SK-N-SH (cell line): ENCODE measurements at regions not wholly inside any gene's neighbourhood (a gene's known extent, or its start where the extent isn't known, plus 50 kb on each side); places are given as distances from the start of the nearest gene placed in this dataset.
"Not testable (repeated sequence)": the region's sequence is repeated elsewhere in the genome, so short reads cannot be mapped to it uniquely, and the experiment has no call there.

ENCODE experiments used
- CTCF ChIA-PET: fragments of 300-600, 350-600 bp; formaldehyde crosslinking; extraction: SDS; loops from one replicate; lab custom pipeline; 2021; lab: Yijun Ruan, JAX
- POLR2A ChIA-PET: fragments of 350-600 bp; sonication (Branson Sonifier 250); formaldehyde crosslinking; extraction: SDS; loops from one replicate; lab custom pipeline; 2020; ENCODE audit warnings: antibody characterized with exemption, inconsistent platforms; lab: Yijun Ruan, JAX
- DNase-seq: peaks from one replicate; pipeline ENCODE4 v3.0.0; 2012
- H2AFZ ChIP-seq: fragments of 200-600 bp; sonication (generic); 2 replicates; pipeline ENCODE4 v1.8.1; 2016; ENCODE audit warnings: antibody characterized with exemption, mild to moderate bottlenecking, low read depth
- H3F3A ChIP-seq: fragments of 200-600 bp; sonication (generic); replicated peaks from 2 replicates; pipeline ENCODE3; 2016; ENCODE audit warnings: antibody characterized with exemption, mild to moderate bottlenecking; ENCODE audit not compliant: insufficient read depth
- H3K27ac ChIP-seq, 2 experiments: fragments of 200-500 bp in 1 of 2; fragments of 200-600 bp in 1 of 2; sonication (Bioruptor generic) in 1 of 2; sonication (generic), shearing (Covaris generic) in 1 of 2; 2 replicates each; pipeline versions ENCODE4 v1.5.1 to v1.6.1; 2014 to 2016; ENCODE audit warnings: low read depth in 2 of 2, inconsistent platforms in 1 of 2, low read length in 1 of 2, mild to moderate bottlenecking in 1 of 2, mixed read lengths in 1 of 2
- H3K27me3 ChIP-seq: fragments of 200-600 bp; sonication (generic), shearing (Covaris generic); 2 replicates; pipeline ENCODE4 v1.6.1; 2016; ENCODE audit warnings: mixed run types; ENCODE audit not compliant: insufficient read depth
- H3K36me3 ChIP-seq, 2 experiments: fragments of 200-500 bp in 1 of 2; fragments of 200-600 bp in 1 of 2; sonication (Bioruptor generic) in 1 of 2; sonication (generic) in 1 of 2; replicated peaks in 1 of 2; 2 replicates each; pipeline versions ENCODE3 to v1.5.1; 2014 to 2016; ENCODE audit warnings: low read length in 1 of 2, mild to moderate bottlenecking in 1 of 2; ENCODE audit not compliant: insufficient read depth in 2 of 2, control insufficient read depth in 1 of 2
- H3K4me1 ChIP-seq, 2 experiments: fragments of 200-500 bp in 1 of 2; fragments of 200-600 bp in 1 of 2; sonication (Bioruptor generic) in 1 of 2; sonication (generic), shearing (Covaris generic) in 1 of 2; 2 replicates each; pipeline versions ENCODE4 v1.5.1 to v1.6.1; 2014 to 2016; ENCODE audit warnings: low read depth in 1 of 2, low read length in 1 of 2, mixed run types in 1 of 2; ENCODE audit not compliant: insufficient read depth in 2 of 2, control insufficient read depth in 1 of 2
- H3K4me2 ChIP-seq: fragments of 200-600 bp; sonication (generic), shearing (Covaris generic); 2 replicates; pipeline ENCODE4 v1.6.1; 2017; ENCODE audit warnings: mixed run types
- H3K4me3 ChIP-seq, 2 experiments: fragments of 200-500 bp in 1 of 2; fragments of 200-600 bp in 1 of 2; sonication (Bioruptor generic) in 1 of 2; sonication (generic), shearing (Covaris generic) in 1 of 2; 2 replicates each; pipeline versions ENCODE4 v1.5.1 to v1.8.1; 2014 to 2016; ENCODE audit warnings: low read depth in 2 of 2, inconsistent platforms in 1 of 2, low read length in 1 of 2, mild to moderate bottlenecking in 1 of 2, mixed read lengths in 1 of 2, moderate library complexity in 1 of 2
- H3K79me2 ChIP-seq: fragments of 200-600 bp; sonication (generic); 2 replicates; pipeline ENCODE4 v1.8.1; 2017; ENCODE audit warnings: mild to moderate bottlenecking; ENCODE audit not compliant: insufficient read depth
- H3K9ac ChIP-seq: fragments of 200-600 bp; sonication (generic); 2 replicates; pipeline ENCODE4 v1.6.1; 2017; ENCODE audit warnings: mixed run types
- H3K9me2 ChIP-seq: fragments of 200-600 bp; sonication (generic); 2 replicates; pipeline ENCODE4 v1.6.1; 2017; ENCODE audit warnings: mixed run types
- H3K9me3 ChIP-seq: fragments of 200-600 bp; sonication (generic); 2 replicates; pipeline ENCODE4 v1.6.1; 2017; ENCODE audit warnings: mixed run types, mild to moderate bottlenecking, moderate library complexity
- H4K20me1 ChIP-seq: fragments of 200-600 bp; sonication (generic); 2 replicates; pipeline ENCODE4 v1.6.1; 2017; ENCODE audit warnings: mild to moderate bottlenecking, mixed run types; ENCODE audit not compliant: insufficient read depth
- CHD2 ChIP-seq: fragments of 150-350 bp; IDR thresholded peaks from 2 replicates; pipeline ENCODE4 v1.6.1; 2018; ENCODE audit warnings: low read length; ENCODE audit not compliant: partially characterized antibody
- FOSL2 ChIP-seq: IDR thresholded peaks from 2 replicates; pipeline ENCODE4 v1.4.0; 2012; ENCODE audit warnings: low read depth, mild to moderate bottlenecking, moderate library complexity, borderline replicate concordance
- FOXM1 ChIP-seq: IDR thresholded peaks from 2 replicates; pipeline ENCODE4 v1.4.0; 2012; ENCODE audit warnings: low read depth, mild to moderate bottlenecking
- GABPA ChIP-seq: IDR thresholded peaks from 2 replicates; pipeline ENCODE4 v1.4.0; 2012; ENCODE audit warnings: low read depth, mild to moderate bottlenecking
- MEF2A ChIP-seq: IDR thresholded peaks from 2 replicates; pipeline ENCODE4 v1.4.0; 2012; ENCODE audit warnings: low read depth, borderline replicate concordance
- MXI1 ChIP-seq: IDR thresholded peaks from 2 replicates; pipeline ENCODE4 v1.6.1; 2012; ENCODE audit warnings: mild to moderate bottlenecking, low read depth, low read length, improper control_type of control experiment
- NFIC ChIP-seq: IDR thresholded peaks from 2 replicates; pipeline ENCODE4 v1.4.0; 2012; ENCODE audit warnings: borderline replicate concordance
- RAD21 ChIP-seq: IDR thresholded peaks from 2 replicates; pipeline ENCODE4 v1.6.1; 2012; ENCODE audit warnings: mild to moderate bottlenecking, low read length
- RXRA ChIP-seq: IDR thresholded peaks from 2 replicates; pipeline ENCODE4 v1.4.0; 2012; ENCODE audit warnings: low read depth, mild to moderate bottlenecking, borderline replicate concordance
- SMC3 ChIP-seq: IDR thresholded peaks from 2 replicates; pipeline ENCODE4 v1.6.1; 2012; ENCODE audit warnings: low read depth, low read length, improper control_type of control experiment
- TAF1 ChIP-seq: IDR thresholded peaks from 2 replicates; pipeline ENCODE4 v1.6.1; 2012; ENCODE audit warnings: low read depth, mild to moderate bottlenecking, low read length, moderate library complexity, borderline replicate concordance
- TEAD4 ChIP-seq: IDR thresholded peaks from 2 replicates; pipeline ENCODE4 v1.4.0; 2012; ENCODE audit warnings: mild to moderate bottlenecking, borderline replicate concordance; ENCODE audit not compliant: insufficient read depth
- USF1 ChIP-seq: IDR thresholded peaks from 2 replicates; pipeline ENCODE4 v1.4.0; 2012; ENCODE audit warnings: low read depth, borderline replicate concordance
- YY1 ChIP-seq: IDR thresholded peaks from 2 replicates; pipeline ENCODE4 v1.4.0; 2012; ENCODE audit warnings: low read depth, mild to moderate bottlenecking
- ZBTB33 ChIP-seq: IDR thresholded peaks from 2 replicates; pipeline ENCODE4 v1.4.0; 2012; ENCODE audit warnings: low read depth, borderline replicate concordance
- WGBS: methylation state at CpG from one replicate; pipeline ENCODE4 v1.1.6; 2017; ENCODE audit warnings: low lambda C conversion rate; 5-methylcytosine and 5-hydroxymethylcytosine counted together
- TF ChIP-seq, protein P1 (sequence below): fragments of 150-350 bp; IDR thresholded peaks from 2 replicates; pipeline ENCODE4 v1.6.1; 2016; ENCODE audit warnings: mild to moderate bottlenecking, low read depth, low read length

- CTCF ChIA-PET = no interaction called here
- H3K9me2 ChIP-seq = no peaks in the 10 kb centered on the region
- no peak overlapping the region for H3K9ac ChIP-seq
- H3K79me2 ChIP-seq = no peaks in the 10 kb centered on the region
- WGBS = 14% methylated on average over 5 of the region's 5 CpGs
- no peaks in the 10 kb centered on the region; the same call in 1 of the 2 replicates for H3K9me3 ChIP-seq
- H3K27me3 ChIP-seq = no peaks in the 10 kb centered on the region
- H2AFZ ChIP-seq = no peak overlapping the region
- TF ChIP-seq NFIC (no peak), ZBTB33 (no peak), TAF1 (no peak), CHD2 (no peak), GABPA (no peak), FOXM1 (no peak), RXRA (no peak), MEF2A (no peak), SMC3 (no peak), YY1 (no peak), MXI1 (no peak), RAD21 (no peak), TEAD4 (no peak), USF1 (no peak), FOSL2 (no peak)
- TF ChIP-seq, protein P1, sequence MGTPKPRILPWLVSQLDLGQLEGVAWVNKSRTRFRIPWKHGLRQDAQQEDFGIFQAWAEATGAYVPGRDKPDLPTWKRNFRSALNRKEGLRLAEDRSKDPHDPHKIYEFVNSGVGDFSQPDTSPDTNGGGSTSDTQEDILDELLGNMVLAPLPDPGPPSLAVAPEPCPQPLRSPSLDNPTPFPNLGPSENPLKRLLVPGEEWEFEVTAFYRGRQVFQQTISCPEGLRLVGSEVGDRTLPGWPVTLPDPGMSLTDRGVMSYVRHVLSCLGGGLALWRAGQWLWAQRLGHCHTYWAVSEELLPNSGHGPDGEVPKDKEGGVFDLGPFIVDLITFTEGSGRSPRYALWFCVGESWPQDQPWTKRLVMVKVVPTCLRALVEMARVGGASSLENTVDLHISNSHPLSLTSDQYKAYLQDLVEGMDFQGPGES = no peak
- TF ChIP-seq, all 33 proteins: peak for 0
- no peaks in the 10 kb centered on the region for H3K36me3 ChIP-seq
- H3K4me3 ChIP-seq = no peak overlapping the region
- no peak for DNase-seq
- POLR2A ChIA-PET = no interaction called here
- H3F3A ChIP-seq = no peaks in the 10 kb centered on the region
- H3K4me1 ChIP-seq = no peaks in the 10 kb centered on the region
- no peak overlapping the region for H3K4me2 ChIP-seq
- no peaks in the 10 kb centered on the region for H4K20me1 ChIP-seq
- no peak overlapping the region for H3K27ac ChIP-seq
These were observed 833.2 kb upstream of the GYPC start for GRCh38 chr2:125822746-125823145.

DNA sequence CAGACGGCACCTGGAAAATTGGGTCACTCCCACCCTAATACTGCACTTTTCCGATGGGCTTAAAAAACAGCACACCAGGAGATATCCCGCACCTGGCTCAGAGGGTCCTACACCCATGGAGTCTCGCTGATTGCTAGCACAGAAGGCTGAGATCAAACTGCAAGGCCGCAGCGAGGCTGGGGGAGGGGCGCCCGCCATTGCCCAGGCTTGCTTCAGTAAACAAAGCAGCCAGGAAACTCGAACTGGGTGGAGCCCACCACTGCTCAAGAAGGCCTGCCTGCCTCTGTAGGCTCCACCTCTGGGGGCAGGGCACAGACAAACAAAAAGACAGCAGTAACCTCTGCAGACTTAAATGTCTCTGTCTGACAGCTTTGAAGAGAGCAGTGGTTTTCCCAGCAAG, 830.2 kb upstream of the GYPC start:
- 20% methylated on average over 2 of the region's 9 CpGs for WGBS

More for the DNA sequence above, 830.2 kb upstream of the GYPC start:
- DNase-seq, H3K4me1 ChIP-seq, H3K4me3 ChIP-seq, H3K9me2 ChIP-seq, H3K27ac ChIP-seq, H3K36me3 ChIP-seq, H4K20me1 ChIP-seq, H3F3A ChIP-seq, H3K79me2 ChIP-seq, CTCF ChIA-PET, H2AFZ ChIP-seq, POLR2A ChIA-PET, H3K9me3 ChIP-seq, H3K9ac ChIP-seq, H3K4me2 ChIP-seq, H3K27me3 ChIP-seq: not testable (repeated sequence)
